AG04450 (cell line): ENCODE measurements at regions not wholly inside any gene's neighbourhood (a gene's known extent, or its start where the extent isn't known, plus 50 kb on each side); places are given as distances from the start of the nearest gene placed in this dataset.

Source experiments
- CTCF ChIA-PET: fragments of 300-600, 350-600 bp; formaldehyde crosslinking; extraction: SDS; loops from one replicate; lab custom pipeline; 2022; ENCODE audit warnings: antibody characterized with exemption, inconsistent platforms; lab: Charles Lee
- POLR2A ChIA-PET: fragments of 350-600 bp; formaldehyde crosslinking; extraction: SDS; loops from one replicate; lab custom pipeline; 2021; ENCODE audit warnings: antibody characterized with exemption, inconsistent platforms; lab: Yijun Ruan, JAX
- DNase-seq: peaks from one replicate; pipeline ENCODE4 v3.0.0-alpha.2; 2011; ENCODE audit warnings: low read depth, low spot score
- H3K27ac ChIP-seq: one replicate; pipeline ENCODE4 v1.5.1; 2012; ENCODE audit warnings: low read depth, low read length, control low read depth
- H3K27me3 ChIP-seq: one replicate; pipeline ENCODE4 v1.6.0; 2012; ENCODE audit warnings: low read length; ENCODE audit not compliant: control insufficient read depth, insufficient read depth
- H3K4me3 ChIP-seq: 2 replicates; pipeline ENCODE4 v1.5.1; 2011; ENCODE audit warnings: mild to moderate bottlenecking, low read depth, low read length, control low read depth
- H3K9me3 ChIP-seq: 2 replicates; pipeline ENCODE4 v1.5.1; 2012; ENCODE audit warnings: low read length; ENCODE audit not compliant: control insufficient read depth, insufficient read depth
- TF ChIP-seq, protein P1 (sequence below): IDR thresholded peaks from 2 replicates; pipeline ENCODE4 v1.5.1; 2011; ENCODE audit warnings: low read depth, low read length, control low read depth, inconsistent platforms

DNA sequence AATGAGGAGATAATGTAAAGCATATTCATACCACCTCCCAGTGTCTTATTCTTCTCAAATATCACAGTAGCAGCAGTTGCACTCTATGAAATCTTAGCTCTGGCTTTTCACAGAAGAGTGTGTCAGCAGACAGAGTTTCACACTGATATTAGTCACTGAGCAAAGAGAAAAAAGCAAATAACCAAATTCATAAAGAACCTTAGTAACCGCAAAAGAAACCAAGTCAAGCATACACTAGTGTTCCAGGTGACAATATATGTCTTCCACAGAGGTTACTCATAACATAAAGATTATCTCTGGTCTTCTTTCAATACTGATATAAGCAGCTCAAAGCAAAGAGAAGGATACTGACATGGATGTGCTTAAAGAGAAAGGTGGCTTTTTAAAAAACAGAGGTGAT, 181.7 kb upstream of the EDNRA start:
- H3K9me3 ChIP-seq = no peaks in the 10 kb centered on the region
- H3K27ac ChIP-seq = no peak overlapping the region
- no peak overlapping the region for H3K4me3 ChIP-seq
- no peaks in the 10 kb centered on the region for H3K27me3 ChIP-seq
- CTCF ChIA-PET = no interaction called here
- POLR2A ChIA-PET = no interaction called here
- TF ChIP-seq, protein P1, sequence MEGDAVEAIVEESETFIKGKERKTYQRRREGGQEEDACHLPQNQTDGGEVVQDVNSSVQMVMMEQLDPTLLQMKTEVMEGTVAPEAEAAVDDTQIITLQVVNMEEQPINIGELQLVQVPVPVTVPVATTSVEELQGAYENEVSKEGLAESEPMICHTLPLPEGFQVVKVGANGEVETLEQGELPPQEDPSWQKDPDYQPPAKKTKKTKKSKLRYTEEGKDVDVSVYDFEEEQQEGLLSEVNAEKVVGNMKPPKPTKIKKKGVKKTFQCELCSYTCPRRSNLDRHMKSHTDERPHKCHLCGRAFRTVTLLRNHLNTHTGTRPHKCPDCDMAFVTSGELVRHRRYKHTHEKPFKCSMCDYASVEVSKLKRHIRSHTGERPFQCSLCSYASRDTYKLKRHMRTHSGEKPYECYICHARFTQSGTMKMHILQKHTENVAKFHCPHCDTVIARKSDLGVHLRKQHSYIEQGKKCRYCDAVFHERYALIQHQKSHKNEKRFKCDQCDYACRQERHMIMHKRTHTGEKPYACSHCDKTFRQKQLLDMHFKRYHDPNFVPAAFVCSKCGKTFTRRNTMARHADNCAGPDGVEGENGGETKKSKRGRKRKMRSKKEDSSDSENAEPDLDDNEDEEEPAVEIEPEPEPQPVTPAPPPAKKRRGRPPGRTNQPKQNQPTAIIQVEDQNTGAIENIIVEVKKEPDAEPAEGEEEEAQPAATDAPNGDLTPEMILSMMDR = no peak
- DNase-seq = no peak

DNA sequence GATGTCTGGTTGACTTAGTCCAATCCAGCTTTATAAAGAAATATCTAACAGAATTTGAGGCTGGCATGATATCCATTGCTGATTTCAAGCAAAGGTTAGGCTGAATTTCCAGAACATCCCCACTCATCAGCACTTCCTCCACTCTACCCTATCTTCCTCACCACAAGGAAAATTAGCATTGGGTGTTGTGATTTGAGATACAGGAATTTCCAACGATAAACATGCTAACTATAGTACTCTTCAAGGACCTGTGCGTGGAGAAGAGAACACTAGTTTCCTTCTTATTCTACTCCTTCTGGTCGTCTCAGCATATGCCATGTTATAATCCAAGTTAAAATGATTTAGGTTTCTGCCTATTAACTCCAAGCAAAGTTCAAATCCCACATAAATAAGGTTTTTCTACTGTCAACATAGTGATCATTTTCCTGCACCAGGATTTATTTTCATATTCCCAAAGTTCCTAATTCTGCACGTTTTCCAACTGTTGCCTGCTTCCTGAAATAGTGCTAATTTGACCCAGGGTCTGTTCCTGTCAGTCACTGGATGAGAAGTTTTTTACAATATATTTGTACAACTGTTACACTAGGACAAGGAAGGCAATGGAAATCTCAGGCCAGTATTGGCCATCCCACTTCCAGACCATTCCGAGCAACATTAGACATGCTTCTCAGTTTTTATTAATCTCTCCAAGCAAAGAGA, 177.6 kb upstream of the EDNRA start:
- POLR2A ChIA-PET = no interaction called here
- TF ChIP-seq, protein P1 = no peak
- no peak overlapping the region for H3K27ac ChIP-seq
- no peak overlapping the region for H3K4me3 ChIP-seq
- no peaks in the 10 kb centered on the region for H3K9me3 ChIP-seq
- DNase-seq = no peak
- H3K27me3 ChIP-seq = no peaks in the 10 kb centered on the region
- CTCF ChIA-PET = no interaction called here

DNA sequence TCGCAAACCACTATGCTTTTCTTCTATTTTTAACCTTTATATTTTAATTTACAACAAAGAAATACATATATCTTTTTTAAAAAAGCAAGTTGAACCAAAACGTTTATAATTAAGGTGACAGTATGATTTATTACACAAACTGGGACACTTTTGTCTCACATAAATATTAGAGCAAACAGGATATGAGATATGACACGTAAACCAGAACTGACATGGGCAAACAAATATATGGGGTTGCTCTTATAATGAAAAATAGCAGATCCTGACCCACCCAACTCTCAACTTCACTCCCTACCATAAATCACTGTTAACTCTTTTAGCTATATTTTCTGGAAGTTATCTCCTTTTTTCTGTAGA, 177.0 kb upstream of the EDNRA start:
- TF ChIP-seq, protein P1 = no peak
- POLR2A ChIA-PET = no interaction called here
- H3K27ac ChIP-seq = no peak overlapping the region
- no peaks in the 10 kb centered on the region for H3K27me3 ChIP-seq
- DNase-seq = no peak
- CTCF ChIA-PET = no interaction called here
- no peak overlapping the region for H3K4me3 ChIP-seq
- no peaks in the 10 kb centered on the region for H3K9me3 ChIP-seq

DNA sequence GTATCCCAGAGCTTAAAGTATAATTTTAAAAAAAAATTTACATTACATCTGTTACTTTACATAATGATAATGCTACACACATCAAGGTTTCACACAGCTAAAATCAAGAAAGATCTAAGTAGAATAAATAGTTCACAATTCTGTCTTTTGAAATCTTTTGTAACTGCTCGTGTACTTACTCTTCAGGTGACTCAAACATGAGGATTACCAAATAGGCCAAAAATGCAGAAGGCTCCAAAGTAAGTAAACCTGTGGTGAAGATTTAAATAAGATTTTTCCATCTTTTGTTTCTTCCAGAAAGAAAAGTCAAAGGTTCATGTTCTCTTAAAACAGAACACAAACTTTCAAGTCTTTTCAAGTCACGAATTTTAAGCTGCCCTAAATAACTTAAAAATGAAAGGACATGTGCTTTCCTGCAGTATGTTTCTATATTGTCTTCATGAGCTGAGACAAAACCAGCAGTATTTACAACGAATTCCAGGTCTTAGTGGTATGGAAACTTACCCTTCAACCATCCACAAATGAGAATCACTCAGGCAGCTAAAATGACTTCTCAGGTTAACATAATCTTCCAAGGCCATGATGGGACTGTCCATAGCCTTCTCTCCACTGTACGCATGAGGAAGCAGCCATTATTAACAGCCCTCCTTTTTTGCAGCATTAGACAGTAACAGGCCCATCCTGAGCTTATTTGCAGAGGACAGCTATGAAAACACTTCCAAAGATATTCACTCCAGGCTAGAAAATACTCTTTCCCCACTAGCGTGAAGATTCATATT, 172.8 kb upstream of the EDNRA start:
- no peak overlapping the region for H3K4me3 ChIP-seq
- POLR2A ChIA-PET = no interaction called here
- CTCF ChIA-PET = no interaction called here
- H3K27me3 ChIP-seq = no peaks in the 10 kb centered on the region
- TF ChIP-seq, protein P1 = no peak
- no peak overlapping the region for H3K27ac ChIP-seq
- DNase-seq = no peak
- no peaks in the 10 kb centered on the region for H3K9me3 ChIP-seq

DNA sequence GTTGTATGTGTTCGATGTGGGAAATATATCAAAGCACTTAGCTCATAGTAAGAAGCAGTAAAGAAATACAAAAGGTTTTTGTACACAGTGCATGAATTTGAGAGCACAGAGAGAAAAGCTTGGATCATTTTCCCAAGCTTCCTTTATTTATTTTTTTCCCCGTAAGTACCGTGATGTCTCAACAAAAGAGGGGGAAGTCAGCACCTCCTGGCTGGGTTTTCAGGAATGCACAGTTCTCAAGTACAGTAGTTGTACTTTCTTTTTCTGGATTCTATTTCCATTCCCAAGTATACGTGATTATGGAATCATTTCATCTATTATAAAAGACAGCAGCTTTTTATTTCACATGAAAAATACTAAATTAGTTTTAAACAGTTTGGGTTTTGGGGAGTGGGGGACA, 171.5 kb upstream of the EDNRA start:
- Histone ChIP-seq H3K27ac (no peak overlapping the region), H3K4me3 (no peak overlapping the region), H3K27me3 (no peaks in the 10 kb centered on the region), H3K9me3 (no peaks in the 10 kb centered on the region)
- POLR2A ChIA-PET = no interaction called here
- DNase-seq = no peak
- CTCF ChIA-PET = interaction anchor here (0.9 kb wide), 1 partner anchor 148 kb away, joined by 5 read pairs; no protein-coding TSS in a partner anchor
- TF ChIP-seq, protein P1 = no peak
